ENCODE measurements at regions not wholly inside any gene's neighbourhood (a gene's known extent, or its start where the extent isn't known, plus 50 kb on each side); places are given as distances from the start of the nearest gene placed in this dataset.

- H3K27ac ChIP-seq, result no peak overlapping the region
- DNase-seq (ENCODE audit: low spot score), result no peak
- ChIA-PET POLR2A (ENCODE audit: low non-redundant PET) (no interaction called here), CTCF (no interaction called here)
- TF ChIP-seq CTCF (conservative IDR thresholded peaks at IDR 0.05; ENCODE audit: low read depth), result no peak
These were observed 73.1 kb downstream of the CRPPA start for GRCh38 chr7:16348251-16348650.

DNA sequence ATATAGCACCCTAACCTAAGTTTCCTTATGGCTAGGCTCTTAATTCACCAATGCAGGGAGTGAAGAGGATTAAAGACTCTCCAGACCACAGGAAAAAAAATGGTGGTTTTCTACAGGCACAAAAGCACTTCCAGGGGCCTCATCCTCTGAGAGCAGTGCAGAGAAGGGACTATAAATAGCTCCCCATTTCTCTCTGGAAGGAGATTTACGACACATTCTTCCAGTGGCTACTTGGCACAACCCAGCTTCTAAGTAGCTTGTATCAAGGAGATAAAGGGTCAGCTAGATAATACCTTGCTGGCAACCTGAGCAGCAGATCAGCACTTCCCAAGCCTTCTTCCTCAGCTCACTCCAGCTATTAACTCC lies 73.5 kb downstream of the CRPPA start:
- CTCF ChIA-PET, result no interaction called here
- DNase-seq (ENCODE audit: low spot score), result no peak
- H3K27ac ChIP-seq, result no peak overlapping the region
- no peak for TF ChIP-seq CTCF (conservative IDR thresholded peaks at IDR 0.05; ENCODE audit: low read depth)
- POLR2A ChIA-PET (ENCODE audit: low non-redundant PET), result no interaction called here

DNA sequence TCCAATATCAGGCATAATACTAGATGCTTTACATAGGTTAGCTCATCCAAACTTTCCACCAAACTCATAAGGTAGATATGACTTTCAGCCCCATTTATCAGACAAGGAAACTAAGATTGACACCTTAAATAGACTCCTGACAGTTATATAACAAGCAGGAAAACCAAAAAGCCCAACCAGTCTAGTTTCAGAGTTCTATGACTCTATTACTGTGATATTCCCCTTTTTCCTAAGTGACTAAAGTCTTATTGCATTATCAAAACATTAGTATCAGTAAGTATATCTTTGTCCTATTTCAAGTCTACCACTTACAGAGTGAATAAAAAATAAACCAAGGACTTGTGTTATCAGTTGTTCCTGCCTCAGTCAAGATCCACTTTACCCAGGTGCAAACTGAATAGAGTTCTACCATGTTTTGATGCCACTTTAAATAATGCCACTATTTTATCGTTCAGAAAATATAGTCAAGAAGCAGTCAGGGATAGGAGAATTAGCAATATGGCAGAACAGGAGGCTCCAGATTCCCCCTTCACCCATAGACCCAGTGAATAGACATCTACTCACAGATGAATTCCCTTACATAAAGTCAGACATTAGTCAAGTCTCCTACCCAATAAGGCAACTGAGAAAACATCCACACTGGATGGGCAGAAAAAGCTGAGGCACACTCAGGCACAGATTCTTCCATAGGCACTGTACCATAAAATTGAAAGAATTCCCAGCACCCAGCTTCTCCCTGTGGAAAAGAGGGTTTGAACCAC lies 74.1 kb downstream of the CRPPA start:
- no peak for TF ChIP-seq CTCF (conservative IDR thresholded peaks at IDR 0.05; ENCODE audit: low read depth)
- ChIA-PET POLR2A (ENCODE audit: low non-redundant PET) (no interaction called here), CTCF (interaction anchor here (1.1 kb wide), 1 partner anchor 21 kb away, joined by 3 read pairs; no protein-coding TSS in a partner anchor)
- DNase-seq (ENCODE audit: low spot score), result no peak
- H3K27ac ChIP-seq, result no peak overlapping the region

DNA sequence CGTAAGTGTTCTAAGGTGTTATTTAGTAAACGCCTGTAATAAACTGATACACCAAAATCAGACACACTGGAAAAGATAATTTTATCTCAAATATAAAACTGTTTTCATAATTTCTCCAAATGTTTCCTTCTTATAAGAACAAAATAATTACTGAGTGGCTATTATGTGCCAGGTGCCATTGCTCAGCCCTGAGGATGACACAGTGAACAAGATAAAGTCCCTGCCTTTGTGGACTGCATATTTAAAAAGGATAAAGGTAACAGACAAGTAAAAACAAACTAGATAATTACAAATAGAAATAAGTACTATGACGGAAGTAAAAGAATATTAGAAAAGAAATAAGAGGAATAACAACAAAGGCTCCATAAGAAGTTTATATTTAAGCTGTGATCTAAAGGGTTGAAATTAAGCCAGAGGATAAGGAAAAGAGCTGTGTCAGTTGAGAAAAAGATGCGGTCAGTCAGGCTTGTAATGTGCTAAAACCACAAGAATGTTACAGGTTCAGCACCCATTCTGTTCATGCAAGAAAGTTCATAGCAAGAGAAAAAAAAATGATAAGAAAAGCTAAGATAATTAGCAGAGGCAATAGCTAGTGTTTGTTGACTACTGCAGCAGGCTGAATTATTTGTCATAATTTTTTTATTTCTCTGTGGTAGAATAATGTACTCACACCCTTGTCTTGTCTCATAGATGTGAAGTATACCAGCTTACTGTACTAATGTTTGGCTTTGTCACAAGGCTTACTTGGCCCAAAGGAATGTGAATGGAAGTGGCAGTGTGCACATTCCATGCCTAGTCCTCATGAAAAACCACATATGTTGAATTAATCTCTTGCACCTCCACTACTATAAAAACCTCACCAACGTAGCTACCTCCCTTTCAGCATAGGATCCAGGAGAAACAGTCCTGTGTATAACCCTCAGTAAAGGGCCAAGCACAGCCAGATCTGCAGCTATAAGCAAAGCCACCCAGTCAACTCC lies 75.1 kb downstream of the CRPPA start:
- no peak for TF ChIP-seq CTCF (conservative IDR thresholded peaks at IDR 0.05; ENCODE audit: low read depth)
- ChIA-PET CTCF (interaction anchor here (1.1 kb wide), 1 partner anchor 20 kb away, joined by 3 read pairs; no protein-coding TSS in a partner anchor), POLR2A (ENCODE audit: low non-redundant PET) (no interaction called here)
- peak; percentile 27 for DNase-seq (ENCODE audit: low spot score)
- H3K27ac ChIP-seq, result no peak overlapping the region

- DNase-seq (ENCODE audit: low spot score), result no peak
- CTCF ChIA-PET, result interaction anchor here (0.7 kb wide), 1 partner anchor 11 kb away, joined by 3 read pairs; no protein-coding TSS in a partner anchor
- H3K27ac ChIP-seq, result no peak overlapping the region
- POLR2A ChIA-PET (ENCODE audit: low non-redundant PET), result no interaction called here
- TF ChIP-seq CTCF (conservative IDR thresholded peaks at IDR 0.05; ENCODE audit: low read depth), result no peak
These were observed 76.4 kb downstream of the CRPPA start for GRCh38 chr7:16344927-16345326.

DNA sequence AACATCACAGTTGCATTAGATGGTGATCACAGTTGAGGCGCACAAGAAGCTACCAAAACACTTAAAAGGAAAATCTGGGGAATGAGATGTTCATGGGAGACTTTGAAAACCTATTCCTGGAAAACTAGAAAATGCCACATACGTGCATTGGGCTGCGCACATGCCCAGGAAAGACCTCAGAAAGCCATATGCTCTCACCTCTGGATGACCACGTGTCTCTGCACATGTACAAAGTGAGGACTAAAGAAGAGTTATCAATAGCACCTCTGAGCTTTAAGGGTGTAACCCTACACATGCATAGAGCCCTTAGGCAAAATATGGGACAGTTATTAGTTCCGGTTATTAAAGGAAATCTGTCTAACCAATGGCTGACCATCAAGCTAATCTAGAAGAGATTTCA lies 77.7 kb downstream of the CRPPA start:
- DNase-seq (ENCODE audit: low spot score), result no peak
- ChIA-PET POLR2A (ENCODE audit: low non-redundant PET) (no interaction called here), CTCF (no interaction called here)

More for the DNA sequence above, 77.7 kb downstream of the CRPPA start:
- no peak overlapping the region for H3K27ac ChIP-seq
- no peak for TF ChIP-seq CTCF (conservative IDR thresholded peaks at IDR 0.05; ENCODE audit: low read depth)
